Fibroblast of villous mesenchyme (primary cell): ENCODE measurements at regions not wholly inside any gene's neighbourhood (a gene's known extent, or its start where the extent isn't known, plus 50 kb on each side); places are given as distances from the start of the nearest gene placed in this dataset.

ENCODE experiments used
- DNase-seq: peaks from one replicate; pipeline ENCODE4 v3.0.0-alpha.2; 2010; ENCODE audit warnings: low read depth
- H3K4me3 ChIP-seq: 2 replicates; pipeline ENCODE4 v1.5.1; 2011; ENCODE audit warnings: low read depth, mild to moderate bottlenecking, low read length
- CTCF ChIP-seq: IDR thresholded peaks from 2 replicates; pipeline ENCODE4 v1.5.1; 2012; ENCODE audit warnings: low read depth, mild to moderate bottlenecking, low read length; ENCODE audit not compliant: insufficient read depth

GRCh38 chr10:129096065-129096984 is 370.7 kb upstream of the MGMT start:
- DNase-seq = peak; percentile 83
- H3K4me3 ChIP-seq = no peak overlapping the region
- TF ChIP-seq CTCF = no peak

GRCh38 chr10:129097776-129098330 is 369.2 kb upstream of the MGMT start:
- no peak overlapping the region for H3K4me3 ChIP-seq
- TF ChIP-seq CTCF = no peak
- no peak for DNase-seq

- DNase-seq = no peak
- TF ChIP-seq CTCF = no peak
These were observed 368.5 kb upstream of the MGMT start for GRCh38 chr10:129098517-129098916.

GRCh38 chr10:129099486-129099885 is 367.6 kb upstream of the MGMT start:
- no peak overlapping the region for H3K4me3 ChIP-seq
- no peak for DNase-seq
- no peak for TF ChIP-seq CTCF

More at GRCh38 chr10:129098517-129098916, 368.5 kb upstream of the MGMT start:
- no peak overlapping the region for H3K4me3 ChIP-seq

- TF ChIP-seq CTCF = no peak
- no peak overlapping the region for H3K4me3 ChIP-seq
- no peak for DNase-seq
These were observed 367.0 kb upstream of the MGMT start for GRCh38 chr10:129099992-129100391.

- TF ChIP-seq CTCF = no peak
- no peak for DNase-seq
- H3K4me3 ChIP-seq = no peak overlapping the region
These were observed 365.6 kb upstream of the MGMT start for GRCh38 chr10:129101232-129101980.
